HCT116 (cell line): ENCODE measurements at regions not wholly inside any gene's neighbourhood (a gene's known extent, or its start where the extent isn't known, plus 50 kb on each side); places are given as distances from the start of the nearest gene placed in this dataset.
"Not testable (repeated sequence)": the region's sequence is repeated elsewhere in the genome, so short reads cannot be mapped to it uniquely, and the experiment has no call there.

ENCODE experiments used
- CTCF ChIP-seq, 3 experiments: fragments of 200-600 bp in 1 of 3; sonication (generic) in 1 of 3; IDR thresholded peaks in 2 of 3; conservative IDR thresholded peaks in 1 of 3; 2 replicates each; pipeline ENCODE4 v1.5.1; 2012 to 2017; ENCODE audit warnings: low read depth in 2 of 3, low read length in 2 of 3, antibody characterized with exemption in 1 of 3, borderline replicate concordance in 1 of 3, control low read depth in 1 of 3, mild to moderate bottlenecking in 1 of 3, mixed read lengths in 1 of 3, mixed run types in 1 of 3, moderate library complexity in 1 of 3; ENCODE audit not compliant: insufficient read depth in 1 of 3
- EZH2 ChIP-seq: fragments of 200-600 bp; sonication (generic); IDR thresholded peaks from 2 replicates; pipeline ENCODE4 v1.6.1; 2017; ENCODE audit warnings: antibody characterized with exemption, mixed run types
- MAX ChIP-seq: IDR thresholded peaks from 2 replicates; pipeline ENCODE4 v1.6.1; 2012
- POLR2A ChIP-seq: IDR thresholded peaks from 2 replicates; pipeline ENCODE4 v1.7.0; 2011; ENCODE audit warnings: borderline replicate concordance; ENCODE audit not compliant: insufficient read depth, insufficient read length; ENCODE audit errors: extremely low read depth
- RAD21 ChIP-seq: IDR thresholded peaks from 2 replicates; pipeline ENCODE4 v1.6.1; 2012; ENCODE audit warnings: low read depth, mild to moderate bottlenecking
- SIN3A ChIP-seq: IDR thresholded peaks from 2 replicates; pipeline ENCODE4 v1.6.1; 2012; ENCODE audit warnings: low read depth
- SP1 ChIP-seq: IDR thresholded peaks from 2 replicates; pipeline ENCODE4 v1.6.1; 2012; ENCODE audit warnings: low read depth
- SRF ChIP-seq: IDR thresholded peaks from 2 replicates; pipeline ENCODE4 v1.6.1; 2012; ENCODE audit warnings: low read depth
- TCF7L2 ChIP-seq: IDR thresholded peaks from 2 replicates; pipeline ENCODE4 v1.7.0; 2011; ENCODE audit warnings: borderline replicate concordance, inconsistent platforms; ENCODE audit not compliant: insufficient read depth, insufficient read length; ENCODE audit errors: extremely low read depth
- TF ChIP-seq, protein P1 (sequence below): IDR thresholded peaks from 2 replicates; pipeline ENCODE4 v1.6.1; 2012; ENCODE audit warnings: low read depth

DNA sequence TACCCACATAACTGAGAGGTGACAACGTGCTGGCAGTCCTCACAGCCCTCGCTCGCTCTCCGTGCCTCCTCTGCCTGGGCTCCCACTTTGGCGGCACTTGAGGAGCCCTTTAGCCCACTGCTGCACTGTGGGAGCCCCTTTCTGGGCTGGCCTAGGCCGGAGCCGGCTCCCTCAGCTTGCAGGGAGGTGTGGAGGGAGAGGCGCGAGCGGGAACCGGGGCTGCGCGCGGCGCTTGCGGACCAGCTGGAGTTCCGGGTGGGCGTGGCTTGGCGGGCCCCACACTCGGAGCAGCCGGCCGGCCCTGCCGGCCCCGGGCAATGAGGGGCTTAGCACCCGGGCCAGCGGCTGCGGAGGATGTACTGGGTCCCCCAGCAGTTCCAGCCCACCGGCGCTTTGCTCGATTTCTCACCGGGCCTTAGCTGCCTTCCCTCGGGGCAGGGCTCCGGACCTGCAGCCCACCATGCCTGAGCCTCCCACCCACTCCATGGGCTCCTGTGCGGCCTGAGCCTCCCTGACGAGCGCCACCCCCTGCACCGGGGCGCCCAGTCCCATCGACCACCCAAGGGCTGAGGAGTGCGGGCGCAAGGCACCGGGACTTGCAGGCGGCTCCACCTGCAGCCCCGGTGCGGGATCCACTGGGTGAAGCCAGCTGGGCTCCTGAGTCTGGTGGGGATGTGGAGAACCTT, 630.1 kb upstream of the NXPH2 start:
- TF ChIP-seq CTCF (IDR thresholded peaks at IDR 0.05 in 2 of 3, conservative IDR thresholded peaks at IDR 0.05 in 1 of 3; ENCODE audit: borderline replicate concordance in 1 of 3, insufficient read depth in 1 of 3, low read depth in 2 of 3, low read length in 2 of 3); EZH2; SP1; MAX; POLR2A; RAD21; SRF; TCF7L2; SIN3A: not testable (repeated sequence)
- TF ChIP-seq, protein P1, sequence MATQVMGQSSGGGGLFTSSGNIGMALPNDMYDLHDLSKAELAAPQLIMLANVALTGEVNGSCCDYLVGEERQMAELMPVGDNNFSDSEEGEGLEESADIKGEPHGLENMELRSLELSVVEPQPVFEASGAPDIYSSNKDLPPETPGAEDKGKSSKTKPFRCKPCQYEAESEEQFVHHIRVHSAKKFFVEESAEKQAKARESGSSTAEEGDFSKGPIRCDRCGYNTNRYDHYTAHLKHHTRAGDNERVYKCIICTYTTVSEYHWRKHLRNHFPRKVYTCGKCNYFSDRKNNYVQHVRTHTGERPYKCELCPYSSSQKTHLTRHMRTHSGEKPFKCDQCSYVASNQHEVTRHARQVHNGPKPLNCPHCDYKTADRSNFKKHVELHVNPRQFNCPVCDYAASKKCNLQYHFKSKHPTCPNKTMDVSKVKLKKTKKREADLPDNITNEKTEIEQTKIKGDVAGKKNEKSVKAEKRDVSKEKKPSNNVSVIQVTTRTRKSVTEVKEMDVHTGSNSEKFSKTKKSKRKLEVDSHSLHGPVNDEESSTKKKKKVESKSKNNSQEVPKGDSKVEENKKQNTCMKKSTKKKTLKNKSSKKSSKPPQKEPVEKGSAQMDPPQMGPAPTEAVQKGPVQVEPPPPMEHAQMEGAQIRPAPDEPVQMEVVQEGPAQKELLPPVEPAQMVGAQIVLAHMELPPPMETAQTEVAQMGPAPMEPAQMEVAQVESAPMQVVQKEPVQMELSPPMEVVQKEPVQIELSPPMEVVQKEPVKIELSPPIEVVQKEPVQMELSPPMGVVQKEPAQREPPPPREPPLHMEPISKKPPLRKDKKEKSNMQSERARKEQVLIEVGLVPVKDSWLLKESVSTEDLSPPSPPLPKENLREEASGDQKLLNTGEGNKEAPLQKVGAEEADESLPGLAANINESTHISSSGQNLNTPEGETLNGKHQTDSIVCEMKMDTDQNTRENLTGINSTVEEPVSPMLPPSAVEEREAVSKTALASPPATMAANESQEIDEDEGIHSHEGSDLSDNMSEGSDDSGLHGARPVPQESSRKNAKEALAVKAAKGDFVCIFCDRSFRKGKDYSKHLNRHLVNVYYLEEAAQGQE = not testable (repeated sequence)
